ENCODE measurements at regions not wholly inside any gene's neighbourhood (a gene's known extent, or its start where the extent isn't known, plus 50 kb on each side); places are given as distances from the start of the nearest gene placed in this dataset.
"Not testable (repeated sequence)": the region's sequence is repeated elsewhere in the genome, so short reads cannot be mapped to it uniquely, and the experiment has no call there.

- no peak for DNase-seq
Observed at GRCh38 chr13:44744880-44745633, 168.9 kb upstream of the TSC22D1 start.

GRCh38 chr13:44739539-44739938 lies 163.4 kb upstream of the TSC22D1 start:
- DNase-seq, result no peak

DNA sequence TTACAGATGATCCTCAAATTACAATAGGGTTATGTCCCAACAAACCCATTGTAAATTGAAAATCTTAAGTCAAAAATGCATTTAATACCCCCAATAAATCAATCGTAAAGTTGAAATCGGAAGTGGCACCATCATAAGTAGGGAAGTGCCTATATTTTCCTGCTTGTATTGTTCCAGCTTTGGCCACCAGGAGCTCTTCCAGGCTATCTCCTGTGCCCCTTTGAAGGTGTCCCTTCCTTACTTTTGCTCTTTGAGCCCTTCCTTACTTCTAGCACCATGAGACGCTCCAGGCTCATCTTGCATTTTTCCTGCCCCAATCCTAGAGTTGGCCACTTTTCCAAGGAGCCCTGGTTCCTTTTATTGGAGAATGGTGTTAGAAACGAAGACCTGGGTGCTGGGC lies 163.0 kb upstream of the TSC22D1 start:
- DNase-seq, result no peak

GRCh38 chr13:44738463-44738862 lies 162.3 kb upstream of the TSC22D1 start:
- DNase-seq, result no peak

GRCh38 chr13:44735806-44736205 lies 159.7 kb upstream of the TSC22D1 start:
- no peak for DNase-seq

- no peak for DNase-seq
Observed at GRCh38 chr13:44734201-44734707, 158.1 kb upstream of the TSC22D1 start.

GRCh38 chr13:44732503-44733098 lies 156.5 kb upstream of the TSC22D1 start:
- DNase-seq, result no peak

DNA sequence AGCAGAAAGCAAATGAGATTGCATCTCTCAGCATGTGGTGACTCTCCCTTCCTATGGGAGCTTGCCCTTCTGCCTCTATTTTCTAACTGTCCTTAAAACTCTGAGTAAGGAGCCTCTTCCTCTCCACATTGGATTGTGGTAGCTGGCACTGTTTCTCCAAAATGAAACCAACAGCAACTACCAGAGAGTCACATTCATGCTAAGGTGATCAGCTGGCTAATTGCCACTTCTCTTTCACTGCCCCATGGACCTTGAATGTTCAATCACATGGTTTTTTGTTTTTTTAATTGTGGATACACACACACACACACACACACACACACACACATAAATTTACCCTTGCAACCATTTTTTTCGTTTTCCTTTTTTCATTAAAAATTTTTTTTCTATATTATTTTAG lies 154.7 kb upstream of the TSC22D1 start:
- DNase-seq, result no peak

- DNase-seq, result no peak
Observed at GRCh38 chr13:44730099-44730498, 154.0 kb upstream of the TSC22D1 start.

DNA sequence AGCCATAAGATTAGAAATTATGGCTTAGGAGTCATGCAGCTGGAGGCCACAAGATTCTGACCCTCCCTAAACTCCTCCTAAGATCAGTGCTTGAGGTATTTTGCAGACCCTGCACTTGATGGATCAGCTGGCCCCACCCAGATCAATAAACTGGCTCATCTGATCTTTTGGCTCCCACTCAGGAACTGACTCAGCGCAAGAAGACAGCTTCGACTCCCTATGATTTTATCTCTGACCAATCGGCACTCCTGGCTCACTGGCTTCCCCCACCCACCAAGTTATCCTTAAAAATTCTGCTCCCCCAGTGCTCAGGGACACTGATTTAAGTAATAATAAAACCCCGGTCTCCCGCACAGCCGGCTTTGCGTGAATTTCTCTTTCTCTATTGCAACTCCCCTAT lies 151.5 kb upstream of the TSC22D1 start:
- not testable (repeated sequence) for DNase-seq

GRCh38 chr13:44726778-44727177 lies 150.6 kb upstream of the TSC22D1 start:
- DNase-seq, result no peak

- no peak for DNase-seq
Observed at GRCh38 chr13:44726214-44726613, 150.1 kb upstream of the TSC22D1 start.

DNA sequence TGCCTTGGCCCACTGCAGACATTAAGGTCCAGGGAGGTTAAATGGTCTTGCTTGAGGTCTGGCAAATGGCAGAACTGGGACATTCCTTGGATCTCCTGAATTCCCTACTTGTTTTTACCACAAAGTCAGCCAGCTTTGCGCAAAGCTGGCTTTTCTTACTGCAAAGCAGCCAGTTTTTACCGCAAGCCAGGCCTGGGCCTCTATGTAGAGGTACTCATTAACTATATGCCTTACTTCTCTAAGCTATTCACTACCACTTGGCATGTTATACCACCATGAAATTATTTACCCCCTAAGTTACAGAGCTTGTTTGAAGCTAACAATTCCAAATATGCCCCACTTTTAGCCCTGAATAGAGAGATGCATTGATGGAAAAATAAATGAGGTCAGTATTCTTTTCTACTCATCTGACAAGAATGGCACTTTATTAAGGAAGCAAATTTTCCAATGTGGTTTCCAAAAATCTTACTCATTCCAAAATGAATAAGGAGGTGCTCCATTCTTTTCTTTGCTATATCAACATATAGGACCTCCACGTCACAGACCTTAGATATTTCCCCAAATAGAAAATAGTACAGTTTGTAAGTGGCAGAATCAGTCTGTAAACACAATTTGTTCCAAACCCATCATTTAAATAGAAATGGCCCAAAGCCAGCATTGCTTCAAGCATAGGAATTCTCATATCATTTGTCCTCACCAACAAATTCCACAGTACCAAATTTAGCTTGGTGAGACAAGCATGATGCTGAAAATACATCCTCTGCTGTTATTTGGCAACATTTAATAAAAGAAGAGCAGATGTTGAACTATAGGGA lies 143.9 kb upstream of the TSC22D1 start:
- no peak for DNase-seq

GRCh38 chr13:44718467-44718866 lies 142.3 kb upstream of the TSC22D1 start:
- no peak for DNase-seq

DNA sequence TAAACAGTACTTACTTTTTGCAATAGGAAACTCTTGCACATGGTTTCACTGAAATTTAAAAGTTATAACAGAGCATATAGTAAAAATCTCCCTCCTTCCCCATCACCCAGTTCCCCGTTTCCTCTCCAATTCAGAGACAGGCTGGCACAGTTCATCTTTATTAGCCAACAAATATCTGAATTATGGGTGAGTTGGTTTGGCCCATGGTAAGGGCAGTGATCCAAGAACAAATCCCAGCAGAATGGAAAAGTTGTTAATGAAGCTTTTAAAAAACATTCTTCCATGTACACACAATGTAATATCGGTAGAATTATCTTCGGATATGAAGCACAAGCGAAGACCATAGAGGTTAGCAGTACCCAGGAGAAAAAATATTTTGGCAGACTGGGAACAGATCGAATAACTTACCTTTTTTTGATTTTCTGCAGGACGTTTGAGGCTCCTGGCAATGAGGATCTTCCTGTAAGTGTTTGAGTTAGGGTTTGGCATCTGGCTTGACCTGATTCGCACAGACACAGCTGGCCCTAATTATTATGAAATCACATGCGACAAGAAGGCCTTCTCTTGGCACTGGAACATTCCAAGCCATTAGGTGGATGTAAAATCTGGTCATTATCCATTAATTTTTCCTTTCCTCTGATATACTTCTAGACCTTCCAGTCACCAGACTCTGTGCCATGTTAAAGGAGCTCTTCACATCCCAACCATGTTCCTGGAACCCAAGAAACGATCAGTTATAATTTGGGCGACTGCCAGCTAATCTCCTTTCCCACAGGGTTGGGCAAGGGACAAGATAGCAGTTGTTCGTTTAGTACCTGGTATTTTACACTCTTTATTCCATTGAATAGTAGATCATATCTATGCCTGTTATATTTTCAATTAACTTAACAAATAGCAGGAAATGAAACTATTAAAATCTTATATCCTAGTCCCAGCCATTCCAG lies 139.4 kb upstream of the TSC22D1 start:
- DNase-seq, result no peak

GRCh38 chr13:44713788-44714469 lies 137.8 kb upstream of the TSC22D1 start:
- DNase-seq, result no peak

DNA sequence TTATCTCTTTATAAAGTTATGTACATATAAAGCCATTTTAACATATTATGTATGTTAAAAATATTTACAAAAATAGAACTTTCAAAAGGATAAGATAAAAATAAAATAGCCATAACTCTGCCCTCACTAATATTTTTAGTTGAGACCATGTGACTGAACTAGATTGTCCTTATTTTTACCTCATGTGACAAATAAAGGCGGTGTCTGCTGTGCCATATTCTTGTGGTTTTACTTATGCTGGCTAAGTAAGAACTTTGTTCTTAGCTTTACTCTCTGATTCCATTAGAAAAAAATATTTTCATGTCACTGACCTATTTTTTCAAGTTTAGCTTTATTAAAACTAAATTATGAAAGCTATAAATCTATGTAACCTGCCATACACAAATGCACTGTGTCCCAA lies 135.6 kb upstream of the TSC22D1 start:
- DNase-seq, result no peak

DNA sequence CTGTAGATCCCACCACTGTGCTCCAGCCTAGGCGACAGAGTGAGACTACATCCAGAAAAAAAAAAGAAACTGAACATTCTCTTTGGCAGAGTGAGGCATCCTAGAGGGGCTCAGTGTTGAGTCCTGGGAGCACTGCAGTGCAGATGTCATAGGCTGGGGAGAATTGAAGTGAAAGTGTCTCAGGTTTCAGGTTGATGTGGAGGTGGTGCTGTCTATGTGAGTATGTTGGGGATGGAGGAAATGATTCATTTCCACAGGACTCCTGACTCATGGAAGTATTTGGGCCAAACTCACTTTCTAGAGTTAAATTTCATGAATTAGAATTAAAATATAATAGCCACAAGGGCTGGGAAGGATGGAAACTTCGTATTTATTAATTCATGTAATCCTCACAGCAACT lies 134.4 kb upstream of the TSC22D1 start:
- DNase-seq, result no peak

- DNase-seq, result not testable (repeated sequence)
Observed at GRCh38 chr13:44704811-44705210, 128.7 kb upstream of the TSC22D1 start.

GRCh38 chr13:44703371-44703770 lies 127.2 kb upstream of the TSC22D1 start:
- no peak for DNase-seq

GRCh38 chr13:44698066-44698465 lies 121.9 kb upstream of the TSC22D1 start:
- no peak for DNase-seq

DNA sequence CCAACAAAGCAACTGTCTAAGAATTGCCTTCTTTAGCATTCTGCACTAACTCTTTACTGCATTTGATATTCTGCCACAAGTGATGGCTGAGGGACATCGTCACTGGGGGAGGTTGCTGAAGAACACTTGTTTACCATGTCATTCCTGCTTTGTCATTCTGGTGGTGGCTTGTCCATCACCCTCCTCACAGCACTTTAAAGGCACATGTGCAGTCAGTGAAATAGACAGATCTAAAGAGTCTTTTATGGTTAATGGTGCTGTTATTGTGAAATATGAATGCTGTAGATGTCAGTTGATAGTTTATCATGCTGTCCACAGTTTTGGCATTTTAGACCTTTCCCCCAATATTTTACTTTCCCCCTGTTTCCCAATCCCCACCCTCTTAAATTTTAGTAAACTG lies 120.9 kb upstream of the TSC22D1 start:
- DNase-seq, result no peak

Measured in NCI-H2227 treated with DMSO at 0.1 percent for 48 hours (cell line).